ENCODE measurements at regions not wholly inside any gene's neighbourhood (a gene's known extent, or its start where the extent isn't known, plus 50 kb on each side); places are given as distances from the start of the nearest gene placed in this dataset.
A peak's percentile ranks its signal among the peaks of the same experiment; 100 is the strongest.

DNA sequence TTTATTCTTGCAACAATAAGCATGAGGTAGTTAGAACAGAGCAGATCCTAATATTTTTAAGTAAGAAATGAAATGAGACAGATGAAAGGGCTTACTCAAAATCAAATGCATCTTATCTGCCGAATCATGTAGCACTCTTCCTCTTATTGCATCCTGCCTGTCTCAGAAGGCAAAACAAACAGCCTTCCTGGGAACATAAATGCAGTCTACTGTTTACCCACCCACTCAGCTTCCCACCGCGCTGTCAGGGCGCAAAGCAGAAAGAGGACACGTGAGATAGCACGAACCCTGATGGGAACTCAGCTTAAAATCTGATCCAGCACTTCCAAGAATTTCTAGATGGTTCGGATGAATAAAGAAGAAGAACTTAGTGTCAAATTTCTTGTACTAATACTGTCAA, 114.4 kb upstream of the CDK1 start:
- DNase-seq: no peak

GRCh38 chr10:60662917-60663614, 115.2 kb upstream of the CDK1 start:
- DNase-seq: no peak

GRCh38 chr10:60661637-60662036, 116.6 kb upstream of the CDK1 start:
- DNase-seq: no peak

- no peak for DNase-seq
Observed at GRCh38 chr10:60660625-60661024, 117.7 kb upstream of the CDK1 start.

- no peak for DNase-seq
Observed at GRCh38 chr10:60654813-60655464, 123.3 kb upstream of the CDK1 start.

DNA sequence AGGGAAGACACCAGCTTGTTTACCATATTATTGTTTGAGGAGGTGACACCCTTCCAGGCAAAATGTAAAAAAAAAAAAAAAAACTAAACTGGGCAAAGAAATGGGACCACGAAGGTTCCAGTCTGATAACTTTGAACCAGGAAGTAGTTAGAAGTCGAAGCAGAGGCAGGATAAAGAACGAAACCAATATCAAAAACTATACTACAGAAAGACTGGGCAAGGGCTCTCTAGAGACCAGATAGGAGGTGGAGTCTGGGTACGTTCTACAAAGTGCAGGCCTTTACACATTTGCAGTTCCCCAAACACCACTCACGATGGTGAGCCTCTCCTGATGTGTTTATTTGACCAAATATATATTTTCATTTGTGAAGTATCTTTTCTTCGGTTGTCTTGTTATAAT, 125.7 kb upstream of the CDK1 start:
- no peak for DNase-seq

DNA sequence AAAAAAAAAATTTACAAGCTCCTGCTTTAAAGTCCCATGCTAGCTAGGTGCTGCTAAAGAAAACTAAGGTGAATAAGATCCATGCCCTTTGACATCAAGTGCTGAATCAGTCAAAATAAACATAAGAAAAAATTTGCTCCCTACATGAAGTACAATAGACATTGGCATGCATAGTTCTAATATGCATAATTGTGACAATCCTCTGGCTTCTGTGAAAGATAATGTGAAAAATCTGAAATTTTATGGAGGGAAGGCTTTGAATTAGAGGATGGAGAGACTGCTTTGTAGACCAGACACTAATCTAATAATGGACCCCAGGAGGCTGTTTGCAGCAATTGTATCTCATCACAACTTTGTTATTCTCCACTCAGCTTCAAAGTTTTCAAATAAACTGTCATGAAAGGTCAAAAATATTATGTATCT, 127.9 kb upstream of the CDK1 start:
- no peak for DNase-seq

DNA sequence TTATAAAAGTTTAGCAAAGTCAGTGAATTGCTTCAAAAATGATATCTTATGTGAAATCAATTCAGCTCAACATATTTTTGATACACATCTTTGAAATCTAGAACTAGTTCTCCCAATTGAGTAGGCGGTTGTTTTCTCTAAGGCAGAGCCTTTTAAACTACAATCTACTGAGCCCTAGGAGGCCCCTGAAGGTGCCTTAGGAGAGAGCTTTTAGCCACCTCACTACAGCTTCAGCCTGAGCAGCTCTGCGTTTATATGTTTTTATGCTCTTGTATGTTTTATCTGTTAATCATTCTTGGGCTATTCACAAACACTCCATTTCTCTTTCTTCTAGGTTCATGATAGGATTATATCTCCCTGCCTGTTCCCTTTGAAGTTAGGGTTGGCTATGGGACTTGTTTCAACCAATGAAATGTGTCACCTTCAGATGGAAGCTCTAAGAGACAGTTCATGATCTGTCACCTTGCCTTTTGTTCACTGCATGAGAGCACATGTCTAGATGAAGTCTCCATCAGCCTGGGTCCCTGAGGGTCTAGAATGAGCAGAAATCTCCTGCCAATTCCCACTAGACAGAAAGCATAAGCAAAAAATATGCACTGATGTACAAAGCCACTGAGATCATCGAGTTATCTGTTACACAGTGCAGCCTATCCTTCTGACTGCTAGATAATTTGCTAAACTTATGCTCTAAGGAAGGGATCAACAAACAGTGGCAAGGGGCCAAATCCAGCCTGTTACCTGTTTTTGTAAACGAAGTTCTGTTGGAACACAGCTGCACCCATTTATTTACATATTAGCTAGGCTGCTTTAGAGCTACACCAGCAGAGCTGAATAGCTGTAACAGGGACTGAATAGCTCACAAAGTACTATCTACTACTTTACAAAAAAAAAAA, 128.5 kb upstream of the CDK1 start:
- DNase-seq: no peak

DNA sequence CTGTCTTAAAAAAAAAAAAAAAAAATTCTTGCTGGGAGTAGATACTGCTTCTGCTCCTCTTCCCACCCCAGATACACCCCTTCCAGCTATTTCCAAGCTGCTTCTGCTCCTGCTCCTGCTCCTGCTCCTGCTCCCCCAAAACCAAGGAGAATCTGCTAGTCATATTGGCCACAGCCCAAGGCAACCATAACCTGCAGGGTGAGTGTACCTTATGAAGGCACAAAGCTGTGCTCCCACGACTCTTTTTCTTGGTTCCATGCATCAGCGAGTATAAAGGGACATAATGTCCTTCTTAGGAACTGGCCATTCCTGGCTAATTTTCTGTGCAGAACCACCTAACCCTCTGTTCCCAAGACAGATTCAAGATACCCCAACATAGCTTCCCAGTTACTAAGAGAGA, 129.5 kb upstream of the CDK1 start:
- DNase-seq: no peak

- DNase-seq: peak; percentile 18
Observed at GRCh38 chr10:60646966-60647796, 131.1 kb upstream of the CDK1 start.

DNA sequence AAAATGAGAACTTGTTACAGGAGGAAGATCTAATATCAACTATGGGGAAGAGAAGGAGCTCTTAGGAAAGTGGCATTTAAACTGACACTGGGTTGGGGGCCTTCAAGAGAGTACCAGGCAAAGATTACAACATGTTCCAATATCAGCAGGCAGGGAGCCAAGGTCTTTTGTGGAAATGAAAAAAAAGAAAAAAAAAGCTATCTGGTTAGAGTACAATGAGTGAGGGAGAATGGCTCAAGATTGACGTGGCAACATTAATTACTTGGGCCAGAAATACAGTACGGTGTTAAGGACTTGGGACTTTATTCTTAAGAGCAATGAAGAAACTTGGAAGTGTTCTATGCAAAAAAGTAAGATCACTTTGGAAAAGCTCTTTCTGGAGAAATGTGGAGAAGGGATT, 132.3 kb upstream of the CDK1 start:
- no peak for DNase-seq

DNA sequence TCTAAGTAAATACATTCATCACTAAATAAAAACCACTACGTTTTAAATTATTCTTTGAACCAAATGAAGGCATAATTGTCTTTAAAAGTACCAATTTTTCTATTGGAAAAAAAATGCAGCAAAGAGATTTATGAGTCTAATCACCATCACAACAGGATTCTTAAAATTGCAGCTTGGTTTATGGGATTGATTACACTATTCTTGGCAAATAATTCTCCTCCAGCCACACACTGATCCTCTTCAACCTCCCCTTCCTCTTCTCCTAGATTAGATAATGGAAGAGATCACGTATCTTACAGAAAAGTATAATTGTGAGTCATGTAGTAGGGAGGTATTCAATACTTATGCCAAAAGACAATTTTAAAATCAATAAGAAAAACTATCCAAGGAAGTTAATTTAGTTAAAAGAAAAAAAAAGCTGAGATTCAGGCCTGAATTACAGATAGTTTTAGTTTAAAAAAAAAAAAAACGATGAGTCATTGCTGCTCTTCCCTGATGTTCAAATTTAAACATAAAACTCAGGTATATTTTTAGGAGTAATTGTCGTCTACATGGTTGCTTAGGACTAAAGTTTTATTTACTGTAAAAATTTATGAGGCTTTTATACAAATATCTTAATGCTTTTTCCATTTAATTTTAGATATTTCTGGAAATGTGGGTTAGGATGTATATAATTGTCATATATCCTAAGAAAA, 133.7 kb upstream of the CDK1 start:
- no peak for DNase-seq

DNA sequence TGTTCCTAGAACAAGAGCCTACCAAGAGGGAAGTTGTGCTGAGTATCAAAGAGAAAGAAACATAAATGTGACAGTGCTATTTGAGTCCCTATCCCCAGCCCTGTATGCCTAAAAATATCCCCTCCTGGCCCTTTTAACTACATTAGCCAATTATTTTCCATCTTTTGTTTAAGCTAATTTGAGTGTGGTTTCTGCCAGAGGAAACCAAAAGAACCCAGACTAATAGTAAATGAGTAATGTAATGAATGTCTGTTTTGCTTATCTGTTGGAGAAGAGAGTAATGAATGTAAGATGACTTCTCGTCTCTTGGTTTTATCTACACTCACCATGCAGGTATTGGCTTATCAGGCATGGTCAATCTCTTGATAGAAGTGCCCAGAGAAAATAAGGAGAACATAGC, 134.4 kb upstream of the CDK1 start:
- no peak for DNase-seq

GRCh38 chr10:60629332-60629731, 148.9 kb upstream of the CDK1 start:
- no peak for DNase-seq

DNA sequence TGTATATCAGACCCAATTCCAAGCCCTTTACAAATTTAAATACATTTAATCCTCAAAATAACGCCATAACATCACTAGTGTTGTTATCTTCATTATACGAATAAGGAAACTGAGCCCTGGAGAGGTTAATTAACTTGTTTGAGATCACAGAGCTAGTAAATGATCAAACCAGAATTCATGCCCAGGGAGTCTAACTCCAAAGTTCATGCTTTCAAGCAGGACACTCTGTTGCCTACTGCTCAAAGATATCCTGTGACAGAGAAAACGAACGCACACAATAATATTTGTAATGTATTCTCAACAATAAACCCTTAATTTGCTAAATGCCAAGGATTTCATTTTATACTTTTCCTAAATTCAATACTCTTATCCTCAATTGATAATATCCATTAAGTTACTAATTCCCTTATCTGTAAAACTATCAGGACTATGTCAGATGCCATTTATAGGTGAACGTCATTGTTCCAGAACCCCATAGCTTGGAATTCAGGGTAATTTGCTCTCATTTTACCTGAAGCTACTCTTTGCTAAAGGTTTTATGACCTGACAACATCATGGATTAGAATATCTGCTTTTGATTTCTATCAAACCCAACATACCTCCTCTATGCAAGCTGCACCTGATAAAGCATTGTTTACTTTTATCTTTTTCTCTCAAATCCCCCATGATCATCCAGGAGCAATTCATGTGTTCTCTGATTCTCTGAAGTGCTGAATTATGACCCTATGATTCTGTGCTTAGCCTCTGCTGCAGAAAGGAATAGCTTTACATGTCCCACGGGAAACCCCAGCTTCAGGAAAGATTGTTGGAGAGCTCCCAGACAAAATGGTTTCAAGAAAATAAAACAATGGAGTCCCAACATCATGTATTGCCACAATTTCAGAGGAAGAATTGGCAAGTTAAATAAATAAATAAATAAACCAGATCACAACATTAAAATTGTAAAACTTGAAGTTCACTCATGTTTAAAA, 150.2 kb upstream of the CDK1 start:
- no peak for DNase-seq

DNA sequence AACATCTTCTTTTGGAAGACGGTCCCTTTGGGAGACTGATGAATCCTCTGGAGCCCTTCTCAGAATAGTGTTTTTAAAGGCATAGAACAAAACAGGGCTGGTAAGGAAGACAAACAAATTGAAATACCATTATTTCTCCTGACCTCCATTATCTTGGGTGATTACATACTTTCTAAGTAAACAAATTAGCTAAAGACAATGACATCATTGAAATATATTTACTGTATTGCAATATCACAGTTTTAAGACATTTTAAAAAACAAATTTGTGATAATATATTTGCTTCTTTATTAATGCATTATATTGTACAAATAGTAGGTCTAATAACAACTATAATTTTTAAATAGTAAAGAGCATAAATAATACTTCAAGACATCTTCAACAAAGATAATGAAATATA, 152.2 kb upstream of the CDK1 start:
- no peak for DNase-seq

GRCh38 chr10:60623627-60624026, 154.7 kb upstream of the CDK1 start:
- DNase-seq: no peak

DNA sequence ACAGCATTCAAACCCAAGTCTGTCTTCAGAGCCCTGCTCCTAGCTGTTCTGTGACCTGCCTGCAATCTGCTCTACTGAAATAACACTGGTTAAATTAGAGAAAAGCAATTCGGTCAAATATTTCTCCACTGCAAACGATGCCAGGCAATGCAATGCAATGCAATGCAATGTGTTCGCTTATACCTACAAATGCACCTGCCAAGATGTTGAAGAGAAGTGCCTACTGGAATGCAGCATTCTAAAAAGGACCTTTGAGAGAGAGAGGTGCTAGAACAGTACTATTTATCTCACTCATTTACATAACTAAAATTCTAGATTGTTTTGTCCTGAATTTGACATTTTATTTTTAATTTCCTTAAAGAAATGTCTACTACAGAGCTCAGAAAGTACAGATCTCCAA, 157.3 kb upstream of the CDK1 start:
- no peak for DNase-seq

GRCh38 chr10:60618861-60619260, 159.4 kb upstream of the CDK1 start:
- DNase-seq: no peak

DNA sequence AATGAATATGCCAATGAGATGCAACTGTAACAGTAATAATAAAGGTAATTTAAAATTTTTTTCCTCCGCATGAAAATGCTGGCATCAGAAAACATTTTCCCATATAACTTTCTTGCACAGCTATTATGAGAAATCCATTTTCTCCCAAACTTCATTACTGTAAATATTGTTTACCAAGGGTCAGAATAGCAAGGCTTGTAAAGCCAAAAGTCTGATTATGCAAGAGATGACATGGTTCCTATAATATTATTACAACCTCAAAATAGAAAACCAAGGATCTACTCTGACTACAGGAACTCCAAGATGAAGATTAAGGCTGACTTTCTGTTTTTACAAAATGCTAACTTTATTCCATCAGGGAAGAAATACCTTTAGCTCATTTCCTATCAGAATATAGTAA, 162.7 kb upstream of the CDK1 start:
- no peak for DNase-seq

- DNase-seq: no peak
Observed at GRCh38 chr10:60614363-60614762, 163.9 kb upstream of the CDK1 start.

Data from activated naive CD4-positive, alpha-beta T cell treated with Interleukin-2 at 50 U/mL for 16 hours (primary cell).